ENCODE measurements at regions not wholly inside any gene's neighbourhood (a gene's known extent, or its start where the extent isn't known, plus 50 kb on each side); places are given as distances from the start of the nearest gene placed in this dataset.
"Not testable (repeated sequence)": the region's sequence is repeated elsewhere in the genome, so short reads cannot be mapped to it uniquely, and the experiment has no call there.

GRCh38 chr4:138658518-138658917 lies 357.1 kb upstream of the NOCT start:
- no peak for DNase-seq

GRCh38 chr4:138656990-138657389 lies 358.6 kb upstream of the NOCT start:
- no peak for DNase-seq

GRCh38 chr4:138655985-138656384 lies 359.6 kb upstream of the NOCT start:
- no peak for DNase-seq

- DNase-seq = no peak
Observed at GRCh38 chr4:138655286-138655685, 360.3 kb upstream of the NOCT start.

GRCh38 chr4:138650929-138651448 lies 364.6 kb upstream of the NOCT start:
- DNase-seq = no peak

- no peak for DNase-seq
Observed at GRCh38 chr4:138650495-138650894, 365.1 kb upstream of the NOCT start.

GRCh38 chr4:138647433-138647832 lies 368.1 kb upstream of the NOCT start:
- DNase-seq = no peak

GRCh38 chr4:138646383-138646782 lies 369.2 kb upstream of the NOCT start:
- DNase-seq = no peak

- no peak for DNase-seq
Observed at GRCh38 chr4:138645289-138645688, 370.3 kb upstream of the NOCT start.

GRCh38 chr4:138644322-138644721 lies 371.3 kb upstream of the NOCT start:
- no peak for DNase-seq

GRCh38 chr4:138643827-138644226 lies 371.8 kb upstream of the NOCT start:
- no peak for DNase-seq

- DNase-seq = peak; percentile 1
Observed at GRCh38 chr4:138639018-138639741, 376.4 kb upstream of the NOCT start.

- no peak for DNase-seq
Observed at GRCh38 chr4:138636781-138637180, 378.8 kb upstream of the NOCT start.

- DNase-seq = no peak
Observed at GRCh38 chr4:138634915-138635314, 380.7 kb upstream of the NOCT start.

GRCh38 chr4:138633580-138633904 lies 382.0 kb upstream of the NOCT start:
- no peak for DNase-seq

- no peak for DNase-seq
Observed at GRCh38 chr4:138632856-138633579, 382.6 kb upstream of the NOCT start.

- DNase-seq = no peak
Observed at GRCh38 chr4:138630666-138631065, 384.9 kb upstream of the NOCT start.

- no peak for DNase-seq
Observed at GRCh38 chr4:138629669-138630068, 385.9 kb upstream of the NOCT start.

- no peak for DNase-seq
Observed at GRCh38 chr4:138627096-138627495, 384.9 kb upstream of the SLC7A11 start.

- not testable (repeated sequence) for DNase-seq
Observed at GRCh38 chr4:138622362-138622761, 380.2 kb upstream of the SLC7A11 start.

- no peak for DNase-seq
Observed at GRCh38 chr4:138616775-138617174, 374.6 kb upstream of the SLC7A11 start.

GRCh38 chr4:138614398-138615142 lies 372.4 kb upstream of the SLC7A11 start:
- DNase-seq = no peak

- no peak for DNase-seq
Observed at GRCh38 chr4:138612428-138612827, 370.3 kb upstream of the SLC7A11 start.

GRCh38 chr4:138611721-138612120 lies 369.6 kb upstream of the SLC7A11 start:
- DNase-seq = no peak

Measured in dermis blood vessel endothelial cell (primary cell).